Heart left ventricle (tissue), 16 donors: ENCODE measurements at regions not wholly inside any gene's neighbourhood (a gene's known extent, or its start where the extent isn't known, plus 50 kb on each side); places are given as distances from the start of the nearest gene placed in this dataset.

ENCODE experiments used
- ATAC-seq, 4 donors: fragments of 200-7000 bp; cut with Tn5 transposase; one replicate each; pipeline ENCODE4 v1.9.1; 2020 to 2022; ENCODE audit warnings: moderate library complexity in 4 of 4, mild to moderate bottlenecking in 3 of 4, moderate number of reproducible peaks in 1 of 4
- DNase-seq, 5 donors: peaks; one replicate each; pipeline ENCODE4 v3.0.0-alpha.2; 2020
- H3K27ac ChIP-seq, 12 donors: fragments of 200-600 bp; sonication (generic) in 4 of 12; one replicate each; pipeline versions ENCODE4 v1.5.0 to v1.8.0; 2016 to 2022; ENCODE audit warnings: mild to moderate bottlenecking in 2 of 12
- H3K27me3 ChIP-seq, 9 donors: fragments of 200-600 bp; sonication (generic) in 2 of 9; one replicate each; pipeline versions ENCODE4 v1.5.1 to v1.8.0; 2016 to 2022; ENCODE audit warnings: mild to moderate bottlenecking in 3 of 9
- H3K36me3 ChIP-seq, 9 donors: fragments of 200-600 bp; sonication (generic) in 2 of 9; one replicate each; pipeline versions ENCODE4 v1.5.0 to v1.8.0; 2018 to 2022; ENCODE audit warnings: mild to moderate bottlenecking in 2 of 9
- H3K4me1 ChIP-seq, 12 donors: fragments of 200-600 bp; sonication (generic) in 4 of 12; one replicate each; pipeline versions ENCODE4 v1.5.0 to v1.8.0; 2016 to 2022; ENCODE audit warnings: mild to moderate bottlenecking in 3 of 12
- H3K4me3 ChIP-seq, 12 donors: fragments of 200-600 bp; sonication (generic) in 4 of 12; one replicate each; pipeline versions ENCODE4 v1.5.0 to v1.8.0; 2017 to 2022; ENCODE audit warnings: mild to moderate bottlenecking in 9 of 12, moderate library complexity in 4 of 12
- H3K9me3 ChIP-seq, 12 donors: fragments of 200-600 bp; sonication (generic) in 4 of 12; one replicate each; pipeline versions ENCODE4 v1.5.0 to v1.8.0; 2016 to 2022; ENCODE audit warnings: mild to moderate bottlenecking in 1 of 12
- POLR2A ChIP-seq, 2 donors: fragments of 450-650 bp; IDR thresholded peaks; one replicate each; pipeline ENCODE4 v1.6.1; 2017; ENCODE audit warnings: antibody characterized with exemption in 2 of 2, mild to moderate bottlenecking in 2 of 2, moderate library complexity in 2 of 2
- WGBS, 4 donors: extraction: QIAGEN DNeasy Blood & Tissue Kit in 2 of 4; methylation state at CpG; one replicate each; pipeline versions ENCODE4 v1.1.5 to v1.1.7; 2013 to 2018; 5-methylcytosine and 5-hydroxymethylcytosine counted together
- intact Hi-C, 10 donors: fragments of 100-400 bp; cut with DNase I; formaldehyde crosslinking; loops; one replicate each; pipeline versions ENCODE4 v1.11.1 to v1.14.2; 2022
- TF ChIP-seq, protein P1 (sequence below), 12 donors: fragments of 200-600 bp; sonication (generic) in 4 of 12; IDR thresholded peaks; one replicate each; pipeline versions ENCODE4 v1.5.0 to v1.8.0; 2018 to 2022; ENCODE audit warnings: antibody characterized with exemption in 12 of 12, mild to moderate bottlenecking in 5 of 12
- donor health status: ischemic (EF 13 %, LVEDD 7.1; RV severe dilation, severe dysfunction).
- donor health status: healthy with polysubstance abuse.
- donor health status: DM: no; HTN: yes; CAD: no.
- donor health status: DM: no; HTN: no; CAD: no.
- donor health status: ischemic (EF 25% LVEDD 6.9; RV normal size, moderate dysfunction).
- donor health status: ischemic (EF 25% LVEDD 5.7; RV mildly dilated, moderate dysfunction).
- donor health status: healthy.
- donor health status: DM: yes; HTN: yes; CAD: no.
- donor health status: ischemic (EF 35%, LVEDD 5.7; RV mildly dilated, moderate dysfunction).
- donor health status: nonischemic (EF 11% LVEDD 7.7; RV severe dilation, severe dysfunction).
- donor health status: DM: yes; HTN: yes; CAD: no.
- donor health status: PGD.
- donor health status: ischemic (EF 29% LVEDD 5.4; RV normal size, mild dysfunction).
- donor health status: nonischemic (EF 23%, LVEDD 6.1; RV moderate dilation, normal function).

- no peaks in the 10 kb centered on the region for H3K27me3 ChIP-seq
- ATAC-seq (no peak), DNase-seq (no peak)
- WGBS, 4 donors = 84 to 100% (median 86%) methylated on average over 1 of the region's 1 CpG
- intact Hi-C loops = no loop called here
- no peaks in the 10 kb centered on the region for H3K4me1 ChIP-seq
- no peaks in the 10 kb centered on the region for H3K36me3 ChIP-seq
- TF ChIP-seq, protein P1, sequence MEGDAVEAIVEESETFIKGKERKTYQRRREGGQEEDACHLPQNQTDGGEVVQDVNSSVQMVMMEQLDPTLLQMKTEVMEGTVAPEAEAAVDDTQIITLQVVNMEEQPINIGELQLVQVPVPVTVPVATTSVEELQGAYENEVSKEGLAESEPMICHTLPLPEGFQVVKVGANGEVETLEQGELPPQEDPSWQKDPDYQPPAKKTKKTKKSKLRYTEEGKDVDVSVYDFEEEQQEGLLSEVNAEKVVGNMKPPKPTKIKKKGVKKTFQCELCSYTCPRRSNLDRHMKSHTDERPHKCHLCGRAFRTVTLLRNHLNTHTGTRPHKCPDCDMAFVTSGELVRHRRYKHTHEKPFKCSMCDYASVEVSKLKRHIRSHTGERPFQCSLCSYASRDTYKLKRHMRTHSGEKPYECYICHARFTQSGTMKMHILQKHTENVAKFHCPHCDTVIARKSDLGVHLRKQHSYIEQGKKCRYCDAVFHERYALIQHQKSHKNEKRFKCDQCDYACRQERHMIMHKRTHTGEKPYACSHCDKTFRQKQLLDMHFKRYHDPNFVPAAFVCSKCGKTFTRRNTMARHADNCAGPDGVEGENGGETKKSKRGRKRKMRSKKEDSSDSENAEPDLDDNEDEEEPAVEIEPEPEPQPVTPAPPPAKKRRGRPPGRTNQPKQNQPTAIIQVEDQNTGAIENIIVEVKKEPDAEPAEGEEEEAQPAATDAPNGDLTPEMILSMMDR (IDR thresholded peaks at IDR 0.05) = no peak
- TF ChIP-seq POLR2A (IDR thresholded peaks at IDR 0.05) = no peak
- H3K9me3 ChIP-seq = no peaks in the 10 kb centered on the region
- H3K4me3 ChIP-seq = no peak overlapping the region
- no peak overlapping the region for H3K27ac ChIP-seq
These were observed 376.1 kb upstream of the TMEFF2 start for GRCh38 chr2:192570788-192571187.

- Histone ChIP-seq H3K4me1 (no peaks in the 10 kb centered on the region), H3K27ac (no peak overlapping the region), H3K9me3 (no peaks in the 10 kb centered on the region), H3K36me3 (no peaks in the 10 kb centered on the region), H3K27me3 (no peaks in the 10 kb centered on the region), H3K4me3 (no peak overlapping the region)
- intact Hi-C loops = no loop called here
- TF ChIP-seq POLR2A (IDR thresholded peaks at IDR 0.05) = no peak
- TF ChIP-seq, protein P1 (IDR thresholded peaks at IDR 0.05) = no peak
- no peak for DNase-seq
- no peak for ATAC-seq
These were observed 372.1 kb upstream of the TMEFF2 start for GRCh38 chr2:192566863-192567262.

DNA sequence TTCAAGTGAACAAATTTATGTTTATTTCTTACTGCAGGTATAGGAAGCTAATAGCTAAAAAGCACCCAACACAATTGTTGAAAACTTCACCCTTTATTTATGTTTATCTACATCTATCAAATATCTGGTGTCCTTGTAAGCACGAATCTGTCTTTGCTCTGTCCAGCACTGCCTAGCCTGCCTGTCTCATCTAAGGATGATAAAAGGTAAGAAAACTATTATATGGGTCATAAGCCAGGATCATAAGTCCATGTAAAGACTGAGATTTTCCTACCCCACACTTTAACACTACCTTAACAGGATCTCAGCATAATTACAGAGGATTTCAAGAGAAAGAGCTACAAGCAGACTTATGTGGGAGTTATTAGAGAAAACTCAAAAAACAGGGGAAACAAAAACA is 365.6 kb upstream of the TMEFF2 start:
- no peaks in the 10 kb centered on the region for H3K4me1 ChIP-seq
- no peaks in the 10 kb centered on the region for H3K36me3 ChIP-seq
- ATAC-seq (no peak), DNase-seq (no peak)
- no peak overlapping the region for H3K4me3 ChIP-seq
- H3K27ac ChIP-seq = no peak overlapping the region
- WGBS, 4 donors = 47 to 58% (median 51%) methylated on average over 1 of the region's 1 CpG
- H3K27me3 ChIP-seq = no peaks in the 10 kb centered on the region
- TF ChIP-seq POLR2A (IDR thresholded peaks at IDR 0.05) = no peak
- TF ChIP-seq, protein P1 (IDR thresholded peaks at IDR 0.05) = no peak
- no peaks in the 10 kb centered on the region for H3K9me3 ChIP-seq
- intact Hi-C loops = no loop called here

DNA sequence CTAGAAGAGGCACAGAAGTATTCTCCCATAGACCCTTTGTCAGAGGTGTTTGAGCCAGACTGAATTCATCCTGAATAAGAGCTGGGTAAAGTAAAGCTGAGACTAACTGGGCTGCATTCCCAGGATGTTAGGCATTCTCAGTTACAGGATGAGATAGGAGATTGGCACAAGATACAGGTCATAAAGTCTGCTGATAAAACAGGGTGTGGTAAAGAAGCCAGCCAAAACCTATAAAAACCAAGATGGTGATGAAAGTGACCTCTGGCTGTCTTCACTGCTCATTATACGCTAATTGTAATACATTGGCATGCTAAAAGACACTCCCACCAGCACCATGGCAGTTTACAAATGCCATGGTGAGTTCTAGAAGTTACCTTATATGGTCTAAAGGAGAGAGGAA is 364.9 kb upstream of the TMEFF2 start:
- no peak for TF ChIP-seq POLR2A (IDR thresholded peaks at IDR 0.05)
- TF ChIP-seq, protein P1 (IDR thresholded peaks at IDR 0.05) = no peak
- H3K4me3 ChIP-seq = no peak overlapping the region
- H3K36me3 ChIP-seq = no peaks in the 10 kb centered on the region
- WGBS, 4 donors = 0% methylated on average over 1 of the region's 1 CpG
- no peaks in the 10 kb centered on the region for H3K9me3 ChIP-seq
- DNase-seq (no peak), ATAC-seq (no peak)
- H3K27me3 ChIP-seq = no peaks in the 10 kb centered on the region
- H3K27ac ChIP-seq = no peak overlapping the region
- H3K4me1 ChIP-seq = no peaks in the 10 kb centered on the region
- intact Hi-C loops = no loop called here
